PC-3 (cell line): ENCODE measurements at regions not wholly inside any gene's neighbourhood (a gene's known extent, or its start where the extent isn't known, plus 50 kb on each side); places are given as distances from the start of the nearest gene placed in this dataset.

ENCODE experiments used
- ATAC-seq: fragments of 200-7000 bp; cut with Tn5 transposase; 2 replicates; pipeline ENCODE4 v1.9.1; 2020; ENCODE audit warnings: mild to moderate bottlenecking, moderate library complexity
- BruUV-seq: library from RNA; stranded (reverse); fragments of 400-500 nt; replicated peaks from 2 replicates; lab custom pipeline; 2021; lab: Mats Ljungman, UMichigan
- CTCF ChIA-PET: fragments of 300-600 bp; sonication (Branson Sonifier 250); formaldehyde crosslinking; loops from one replicate; lab custom pipeline; 2022; ENCODE audit warnings: antibody characterized with exemption; lab: Charles Lee
- POLR2A ChIA-PET: fragments of 300-600 bp; sonication (Branson Sonifier 250); formaldehyde crosslinking; loops from one replicate; lab custom pipeline; 2022; ENCODE audit warnings: antibody characterized with exemption; ENCODE audit not compliant: unreplicated experiment; lab: Charles Lee
- DNase-seq: peaks from one replicate; pipeline ENCODE4 v3.0.0-alpha.2; 2015
- H2AFZ ChIP-seq: fragments of 300-600 bp; sonication (generic); 2 replicates; pipeline ENCODE4 v1.6.0; 2016; ENCODE audit warnings: antibody characterized with exemption, low read length
- H3F3A ChIP-seq: fragments of 300-600 bp; sonication (generic); one replicate; pipeline ENCODE4 v1.6.0; 2017; ENCODE audit warnings: antibody characterized with exemption, low read length, control low read depth, mild to moderate bottlenecking; ENCODE audit not compliant: unreplicated experiment
- H3K27ac ChIP-seq: fragments of 300-600 bp; sonication (generic); 2 replicates; pipeline ENCODE4 v1.5.1; 2016; ENCODE audit warnings: mild to moderate bottlenecking, low read length
- H3K27me3 ChIP-seq: fragments of 300-600 bp; sonication (generic); 2 replicates; pipeline ENCODE4 v1.6.1; 2016; ENCODE audit warnings: low read length, mixed read lengths
- H3K36me3 ChIP-seq: fragments of 300-600 bp; sonication (generic); 2 replicates; pipeline ENCODE4 v1.6.1; 2016; ENCODE audit warnings: low read depth, mixed run types, low read length, mixed read lengths
- H3K4me1 ChIP-seq: fragments of 300-600 bp; sonication (generic); 2 replicates; pipeline ENCODE4 v1.5.1; 2016; ENCODE audit warnings: low read length; ENCODE audit not compliant: insufficient read depth
- H3K4me2 ChIP-seq: fragments of 300-600 bp; sonication (generic); 2 replicates; pipeline ENCODE4 v1.6.0; 2016; ENCODE audit warnings: low read length
- H3K4me3 ChIP-seq: fragments of 300-600 bp; sonication (generic); 2 replicates; pipeline ENCODE4 v1.5.1; 2016; ENCODE audit warnings: mild to moderate bottlenecking, low read length, mixed read lengths
- H3K79me2 ChIP-seq: fragments of 300-600 bp; sonication (generic); 2 replicates; pipeline ENCODE4 v1.6.1; 2017; ENCODE audit warnings: low read length, mixed read lengths
- H3K9ac ChIP-seq: fragments of 300-600 bp; sonication (generic); 2 replicates; pipeline ENCODE4 v1.6.0; 2016; ENCODE audit warnings: mild to moderate bottlenecking, low read length
- H3K9me2 ChIP-seq: fragments of 300-600 bp; sonication (generic); replicated peaks from 2 replicates; pipeline ENCODE4 v1.6.1; 2016; ENCODE audit warnings: mixed run types, low read length, mixed read lengths
- H3K9me3 ChIP-seq: fragments of 300-600 bp; sonication (generic); 2 replicates; pipeline ENCODE4 v1.6.1; 2016; ENCODE audit warnings: low read length, mixed read lengths
- H4K20me1 ChIP-seq: fragments of 300-600 bp; sonication (generic); 2 replicates; pipeline ENCODE4 v1.6.1; 2016; ENCODE audit warnings: low read length, mixed read lengths
- EZH2 ChIP-seq: fragments of 300-600 bp; sonication (generic); IDR thresholded peaks from one replicate; pipeline ENCODE4 v1.6.1; 2017; ENCODE audit warnings: antibody characterized with exemption, mild to moderate bottlenecking, low read length; ENCODE audit not compliant: unreplicated experiment
- EZH2phosphoT487 ChIP-seq: fragments of 300-600 bp; sonication (generic); IDR thresholded peaks from 2 replicates; pipeline ENCODE4 v1.6.1; 2018; ENCODE audit warnings: mild to moderate bottlenecking, antibody characterized with exemption, low read length, borderline replicate concordance
- intact Hi-C: fragments of 100-400 bp; cut with micrococcal nuclease; formaldehyde crosslinking; loops from 2 replicates; pipeline ENCODE4 v1.9.0; 2023
- TF ChIP-seq, protein P1 (sequence below): fragments of 300-600 bp; sonication (generic); conservative IDR thresholded peaks from 2 replicates; pipeline ENCODE4 v1.5.1; 2017; ENCODE audit warnings: antibody characterized with exemption, low read depth, mild to moderate bottlenecking, low read length

DNA sequence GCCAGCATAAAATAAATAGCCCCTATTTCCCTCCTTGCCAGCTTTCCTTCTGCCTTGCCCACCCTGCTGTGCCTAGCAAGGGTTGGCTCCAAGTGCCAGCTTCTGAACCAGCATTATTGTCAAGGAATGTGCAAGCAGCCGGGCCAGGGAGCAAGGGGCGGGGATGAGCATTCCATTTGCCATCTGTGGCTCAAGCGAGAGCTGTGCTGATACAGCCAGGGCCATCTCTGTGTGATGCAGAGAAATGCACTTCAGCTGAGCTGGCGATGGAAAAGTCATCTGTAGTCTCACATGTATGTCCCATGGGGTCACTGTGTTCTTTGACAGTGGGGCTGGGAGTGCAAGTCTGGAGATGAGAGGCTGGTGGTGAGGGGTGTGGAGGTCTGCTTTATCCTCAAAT lies 137.3 kb downstream of the SUDS3 start:
- BruUV-seq: no TSS peak
- no peaks in the 10 kb centered on the region for H3K9me2 ChIP-seq
- CTCF ChIA-PET: no interaction called here
- no peaks in the 10 kb centered on the region for H3K79me2 ChIP-seq
- POLR2A ChIA-PET: no interaction called here
- H3K9me3 ChIP-seq: no peaks in the 10 kb centered on the region
- no peaks in the 10 kb centered on the region for H4K20me1 ChIP-seq
- intact Hi-C loops: no loop called here
- H2AFZ ChIP-seq: no peak overlapping the region
- H3F3A ChIP-seq: no peaks in the 10 kb centered on the region
- H3K9ac ChIP-seq: no peak overlapping the region
- no peak overlapping the region for H3K4me2 ChIP-seq
- H3K27me3 ChIP-seq: peaks cover 11% of the 10 kb centered on the region; the same call in 1 of the 2 replicates
- H3K4me1 ChIP-seq: no peaks in the 10 kb centered on the region
- ATAC-seq: no peak
- H3K4me3 ChIP-seq: no peak overlapping the region
- H3K36me3 ChIP-seq: no peaks in the 10 kb centered on the region
- TF ChIP-seq EZH2 (no peak), EZH2phosphoT487 (no peak)
- TF ChIP-seq, protein P1, sequence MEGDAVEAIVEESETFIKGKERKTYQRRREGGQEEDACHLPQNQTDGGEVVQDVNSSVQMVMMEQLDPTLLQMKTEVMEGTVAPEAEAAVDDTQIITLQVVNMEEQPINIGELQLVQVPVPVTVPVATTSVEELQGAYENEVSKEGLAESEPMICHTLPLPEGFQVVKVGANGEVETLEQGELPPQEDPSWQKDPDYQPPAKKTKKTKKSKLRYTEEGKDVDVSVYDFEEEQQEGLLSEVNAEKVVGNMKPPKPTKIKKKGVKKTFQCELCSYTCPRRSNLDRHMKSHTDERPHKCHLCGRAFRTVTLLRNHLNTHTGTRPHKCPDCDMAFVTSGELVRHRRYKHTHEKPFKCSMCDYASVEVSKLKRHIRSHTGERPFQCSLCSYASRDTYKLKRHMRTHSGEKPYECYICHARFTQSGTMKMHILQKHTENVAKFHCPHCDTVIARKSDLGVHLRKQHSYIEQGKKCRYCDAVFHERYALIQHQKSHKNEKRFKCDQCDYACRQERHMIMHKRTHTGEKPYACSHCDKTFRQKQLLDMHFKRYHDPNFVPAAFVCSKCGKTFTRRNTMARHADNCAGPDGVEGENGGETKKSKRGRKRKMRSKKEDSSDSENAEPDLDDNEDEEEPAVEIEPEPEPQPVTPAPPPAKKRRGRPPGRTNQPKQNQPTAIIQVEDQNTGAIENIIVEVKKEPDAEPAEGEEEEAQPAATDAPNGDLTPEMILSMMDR: no peak
- H3K27ac ChIP-seq: no peak overlapping the region
- DNase-seq: no peak

DNA sequence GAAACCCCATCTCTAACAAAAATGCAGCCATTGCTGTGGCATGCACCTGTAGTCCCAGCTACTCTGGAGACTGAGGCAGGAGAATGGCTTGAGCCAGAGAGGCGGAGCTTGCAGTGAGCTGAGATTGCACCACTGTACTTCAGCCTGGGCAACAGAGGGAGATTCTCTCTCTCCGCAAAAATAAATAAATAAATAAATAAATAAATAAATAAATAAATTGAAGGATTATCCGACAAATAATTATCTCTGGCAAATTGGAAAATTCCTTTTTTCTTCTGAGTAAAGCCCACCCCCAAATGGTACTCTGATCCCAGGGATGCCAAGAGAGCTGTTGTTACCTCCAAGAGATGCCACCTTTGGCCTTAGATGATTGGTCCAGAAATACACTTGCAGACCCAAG lies 137.9 kb downstream of the SUDS3 start:
- Histone ChIP-seq H3K4me2 (no peak overlapping the region), H3K79me2 (no peaks in the 10 kb centered on the region), H2AFZ (no peak overlapping the region), H3K9ac (no peak overlapping the region), H3K4me1 (no peaks in the 10 kb centered on the region), H3F3A (no peaks in the 10 kb centered on the region), H3K9me3 (no peaks in the 10 kb centered on the region), H3K36me3 (no peaks in the 10 kb centered on the region), H3K27ac (no peak overlapping the region), H4K20me1 (no peaks in the 10 kb centered on the region), H3K4me3 (no peak overlapping the region), H3K9me2 (no peaks in the 10 kb centered on the region), H3K27me3 (peaks cover 11% of the 10 kb centered on the region; the same call in 1 of the 2 replicates)
- no TSS peak for BruUV-seq
- CTCF ChIA-PET: no interaction called here
- intact Hi-C loops: no loop called here
- DNase-seq (no peak), ATAC-seq (no peak)
- TF ChIP-seq, protein P1: no peak
- TF ChIP-seq EZH2 (no peak), EZH2phosphoT487 (no peak)
- POLR2A ChIA-PET: no interaction called here

DNA sequence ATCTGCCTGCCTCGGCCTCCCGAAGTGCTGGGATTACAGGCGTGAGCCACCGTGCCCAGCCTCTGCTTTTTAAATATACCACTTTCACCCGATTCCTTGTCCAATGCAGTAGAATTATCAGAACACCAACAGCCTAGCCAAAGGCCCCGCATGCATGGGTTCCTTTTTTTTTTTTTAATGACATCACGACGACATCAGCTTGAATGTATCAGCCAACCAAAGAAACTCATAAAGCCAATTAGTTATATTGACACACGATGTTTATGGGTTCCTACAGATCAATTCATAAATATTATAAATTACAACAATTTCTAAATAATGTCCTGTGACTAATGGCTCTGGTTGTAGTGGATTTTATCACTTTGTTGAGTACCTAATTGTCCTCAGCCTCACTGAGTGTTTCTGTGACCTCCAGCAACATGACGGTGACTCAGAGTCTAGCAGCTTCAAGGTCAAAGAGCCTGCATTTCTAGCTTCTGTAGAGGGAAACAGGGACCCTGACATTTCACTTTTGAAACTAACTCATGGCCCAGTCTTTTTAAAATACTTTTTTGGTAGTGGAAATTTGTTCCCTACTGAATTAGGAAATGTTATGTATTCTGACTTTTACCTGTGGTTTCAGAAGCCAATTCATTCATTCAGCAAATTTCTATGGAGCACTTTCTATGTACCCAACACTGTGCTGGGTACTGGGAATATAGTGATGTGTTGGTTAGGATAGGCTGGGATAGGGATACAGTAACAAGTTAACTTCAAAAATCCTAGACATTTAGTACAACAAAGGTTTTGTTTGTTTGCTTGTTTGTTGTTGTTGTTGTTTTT lies 144.1 kb downstream of the SUDS3 start:
- H3K4me1 ChIP-seq: no peaks in the 10 kb centered on the region
- no TSS peak for BruUV-seq
- no peak overlapping the region for H3K27ac ChIP-seq
- TF ChIP-seq, protein P1: no peak
- TF ChIP-seq EZH2: no peak
- TF ChIP-seq EZH2phosphoT487: no peak
- no peaks in the 10 kb centered on the region for H3K79me2 ChIP-seq
- no peaks in the 10 kb centered on the region for H3K9me3 ChIP-seq
- H3K36me3 ChIP-seq: no peaks in the 10 kb centered on the region
- no peak overlapping the region for H2AFZ ChIP-seq
- DNase-seq (no peak), ATAC-seq (no peak)
- no peaks in the 10 kb centered on the region for H4K20me1 ChIP-seq
- no peaks in the 10 kb centered on the region for H3F3A ChIP-seq
- H3K9me2 ChIP-seq: no peaks in the 10 kb centered on the region
- H3K4me2 ChIP-seq: no peak overlapping the region
- H3K27me3 ChIP-seq: peaks cover 34% of the 10 kb centered on the region
- CTCF ChIA-PET: no interaction called here
- POLR2A ChIA-PET: no interaction called here
- intact Hi-C loops: no loop called here
- no peak overlapping the region for H3K4me3 ChIP-seq
- H3K9ac ChIP-seq: no peak overlapping the region
